ENCODE measurements at regions not wholly inside any gene's neighbourhood (a gene's known extent, or its start where the extent isn't known, plus 50 kb on each side); places are given as distances from the start of the nearest gene placed in this dataset.

GRCh38 chr4:114481856-114482255 lies 116.8 kb upstream of the UGT8 start:
- no peak overlapping the region for H3K9ac ChIP-seq (ENCODE audit: low read depth, low read length)
- no peaks in the 10 kb centered on the region for H3K36me3 ChIP-seq (ENCODE audit: insufficient read depth, low read length)
- H3K4me1 ChIP-seq (ENCODE audit: insufficient read depth, low read length): peaks cover under 1% of the 10 kb centered on the region; the same call in 1 of the 2 replicates
- peaks cover 5% of the 10 kb centered on the region; the same call in 1 of the 2 replicates for H3K9me3 ChIP-seq (ENCODE audit: control insufficient read depth, insufficient read depth, low read length)

DNA sequence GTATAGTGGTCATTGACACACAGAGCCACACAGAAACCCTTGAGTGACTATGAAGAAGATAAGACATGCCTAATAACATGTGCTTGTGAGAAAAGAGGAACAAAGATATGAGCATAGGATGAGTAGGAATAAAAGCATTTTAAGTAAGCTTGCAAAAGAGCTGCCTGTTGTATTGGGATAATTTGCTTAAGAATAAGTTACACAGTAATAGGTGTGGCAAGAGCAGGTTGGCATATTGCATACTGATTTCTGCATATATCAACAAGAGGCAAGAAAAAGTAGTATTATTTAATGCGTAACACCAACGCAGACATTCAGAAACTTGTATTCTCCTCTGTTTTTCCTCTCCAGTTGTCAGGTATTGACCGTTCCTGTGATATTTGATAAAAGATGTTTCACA lies 111.5 kb upstream of the UGT8 start:
- Histone ChIP-seq H3K36me3 (ENCODE audit: insufficient read depth, low read length) (no peaks in the 10 kb centered on the region), H3K9ac (ENCODE audit: low read depth, low read length) (no peak overlapping the region), H3K4me1 (ENCODE audit: insufficient read depth, low read length) (peaks cover 5% of the 10 kb centered on the region; the same call in 1 of the 2 replicates), H3K9me3 (ENCODE audit: control insufficient read depth, insufficient read depth, low read length) (0 out of 2 replicates have a peak, but pooled peaks cover 2% of the 10 kb centered on the region)

DNA sequence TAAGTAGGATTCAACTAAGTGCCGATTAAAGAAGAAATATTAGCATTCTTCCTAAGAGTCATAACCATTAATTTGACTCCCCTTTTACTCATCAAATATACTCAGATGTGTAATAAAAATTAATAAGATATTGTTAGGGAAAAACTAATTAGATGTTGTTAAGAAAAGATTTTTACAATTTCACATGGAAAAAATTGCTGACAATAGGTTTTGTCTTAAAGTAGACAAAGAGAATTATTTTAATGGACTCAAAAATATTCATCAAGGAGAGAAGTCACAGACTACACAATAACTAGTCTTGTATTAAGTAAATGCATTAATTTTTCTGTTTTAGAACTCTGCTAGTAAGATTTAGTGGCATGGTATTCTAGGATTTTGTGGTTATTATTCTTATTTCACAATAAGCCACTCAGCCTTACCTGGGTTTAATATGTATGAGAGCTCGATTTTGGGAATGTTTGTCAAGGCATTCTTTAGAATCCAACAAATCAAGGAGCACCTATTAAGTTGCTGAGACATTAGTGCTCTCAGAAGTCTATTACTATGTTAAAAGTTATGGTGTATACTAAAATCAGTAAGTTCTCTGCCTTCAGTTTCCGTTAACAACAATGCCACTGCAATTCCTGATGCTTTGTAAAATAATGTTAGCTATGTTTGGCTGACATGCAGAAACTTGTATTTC lies 110.2 kb upstream of the UGT8 start:
- Histone ChIP-seq H3K9ac (ENCODE audit: low read depth, low read length) (no peak overlapping the region), H3K36me3 (ENCODE audit: insufficient read depth, low read length) (no peaks in the 10 kb centered on the region), H3K4me1 (ENCODE audit: insufficient read depth, low read length) (peaks cover 5% of the 10 kb centered on the region; the same call in 1 of the 2 replicates), H3K9me3 (ENCODE audit: control insufficient read depth, insufficient read depth, low read length) (peaks cover 4% of the 10 kb centered on the region; the same call in 1 of the 2 replicates)

DNA sequence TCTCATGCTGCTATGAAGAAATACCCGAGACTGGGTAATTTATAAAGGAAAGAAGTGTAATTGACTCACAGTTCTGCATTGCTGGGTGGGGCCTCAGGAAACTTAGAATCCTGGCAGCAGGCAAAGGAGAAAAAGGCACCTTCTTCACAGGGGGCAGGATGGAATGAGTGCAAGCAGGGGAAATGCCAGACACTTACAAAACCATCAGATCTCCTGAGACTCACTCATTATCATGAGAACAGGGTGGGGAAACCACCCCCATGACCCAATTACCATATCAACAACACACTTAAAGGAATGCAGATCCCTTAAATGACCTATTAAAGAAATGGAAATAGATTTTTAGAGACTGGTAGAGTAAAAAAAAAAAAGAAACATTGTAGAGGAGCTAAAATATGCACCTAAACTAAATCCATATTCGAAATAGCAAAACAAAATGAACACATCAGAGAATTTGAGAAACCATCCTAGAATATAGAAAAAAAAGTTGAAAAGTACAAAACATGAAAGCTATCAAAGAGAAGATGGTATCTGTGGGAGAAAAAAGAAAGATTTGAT lies 104.3 kb upstream of the UGT8 start:
- Histone ChIP-seq H3K9ac (ENCODE audit: low read depth, low read length) (no peak overlapping the region), H3K9me3 (ENCODE audit: control insufficient read depth, insufficient read depth, low read length) (peaks cover 8% of the 10 kb centered on the region; the same call in 1 of the 2 replicates), H3K36me3 (ENCODE audit: insufficient read depth, low read length) (no peaks in the 10 kb centered on the region), H3K4me1 (ENCODE audit: insufficient read depth, low read length) (peaks cover 3% of the 10 kb centered on the region; the same call in 1 of the 2 replicates)

DNA sequence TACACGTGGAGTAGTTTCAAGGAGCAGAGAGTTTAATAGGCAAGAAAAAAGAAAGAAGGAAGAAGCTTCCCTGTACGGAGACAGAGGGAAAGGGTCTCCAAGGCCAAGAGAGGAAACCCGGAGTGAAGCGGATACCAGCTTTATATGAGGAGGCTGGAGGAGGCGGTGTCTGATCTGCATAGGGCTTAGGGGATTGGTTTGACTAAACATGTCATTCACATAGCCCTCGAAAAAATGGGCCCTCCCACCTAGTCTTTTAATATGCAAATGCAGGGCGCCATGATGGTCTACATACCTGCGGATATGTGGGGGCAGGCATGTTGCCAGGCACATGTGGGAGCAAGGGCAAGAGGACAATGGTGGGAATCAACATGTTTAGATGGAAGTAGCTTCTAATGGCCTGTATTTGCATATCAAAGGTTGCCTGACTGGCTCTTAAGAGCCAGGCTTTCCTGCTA lies 103.1 kb upstream of the UGT8 start:
- no peaks in the 10 kb centered on the region for H3K36me3 ChIP-seq (ENCODE audit: insufficient read depth, low read length)
- H3K4me1 ChIP-seq (ENCODE audit: insufficient read depth, low read length): peaks cover 3% of the 10 kb centered on the region; the same call in 1 of the 2 replicates
- H3K9ac ChIP-seq (ENCODE audit: low read depth, low read length): no peak overlapping the region; the same call in 1 of the 2 replicates
- H3K9me3 ChIP-seq (ENCODE audit: control insufficient read depth, insufficient read depth, low read length): peaks cover 8% of the 10 kb centered on the region; the same call in 1 of the 2 replicates

GRCh38 chr4:114497116-114497515 lies 101.5 kb upstream of the UGT8 start:
- Histone ChIP-seq H3K4me1 (ENCODE audit: insufficient read depth, low read length) (peaks cover 11% of the 10 kb centered on the region), H3K9me3 (ENCODE audit: control insufficient read depth, insufficient read depth, low read length) (peaks cover 6% of the 10 kb centered on the region; the same call in 1 of the 2 replicates), H3K9ac (ENCODE audit: low read depth, low read length) (no peak overlapping the region), H3K36me3 (ENCODE audit: insufficient read depth, low read length) (no peaks in the 10 kb centered on the region)

DNA sequence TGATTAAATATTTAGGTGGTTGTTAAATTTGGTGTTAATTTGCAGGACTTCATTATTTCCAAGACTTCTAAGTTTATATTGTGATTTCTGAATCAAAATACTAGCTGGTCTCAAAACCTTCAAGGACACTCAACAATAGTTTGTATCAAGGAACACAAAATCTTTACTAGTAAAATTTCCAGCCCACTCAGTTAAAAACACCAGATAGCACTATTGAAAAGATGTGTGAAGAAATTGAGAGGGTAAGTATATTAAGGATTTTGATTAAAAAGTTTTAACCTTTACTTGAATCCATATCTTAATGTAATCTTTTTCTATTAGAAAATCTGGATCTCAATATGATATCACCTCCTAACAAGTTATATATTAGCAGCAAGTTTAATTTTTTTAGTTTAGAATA lies 89.3 kb upstream of the UGT8 start:
- peaks cover 5% of the 10 kb centered on the region; the same call in 1 of the 2 replicates for H3K4me1 ChIP-seq (ENCODE audit: insufficient read depth, low read length)
- no peaks in the 10 kb centered on the region; the same call in 1 of the 2 replicates for H3K9me3 ChIP-seq (ENCODE audit: control insufficient read depth, insufficient read depth, low read length)
- H3K36me3 ChIP-seq (ENCODE audit: insufficient read depth, low read length): no peaks in the 10 kb centered on the region
- no peak overlapping the region for H3K9ac ChIP-seq (ENCODE audit: low read depth, low read length)

GRCh38 chr4:114512595-114513295 lies 85.9 kb upstream of the UGT8 start:
- no peaks in the 10 kb centered on the region; the same call in 1 of the 2 replicates for H3K9me3 ChIP-seq (ENCODE audit: control insufficient read depth, insufficient read depth, low read length)
- H3K4me1 ChIP-seq (ENCODE audit: insufficient read depth, low read length): peaks cover 5% of the 10 kb centered on the region; the same call in 1 of the 2 replicates
- H3K36me3 ChIP-seq (ENCODE audit: insufficient read depth, low read length): no peaks in the 10 kb centered on the region
- H3K9ac ChIP-seq (ENCODE audit: low read depth, low read length): no peak overlapping the region

GRCh38 chr4:114519368-114519767 lies 79.2 kb upstream of the UGT8 start:
- no peaks in the 10 kb centered on the region; the same call in 1 of the 2 replicates for H3K9me3 ChIP-seq (ENCODE audit: control insufficient read depth, insufficient read depth, low read length)
- no peaks in the 10 kb centered on the region for H3K4me1 ChIP-seq (ENCODE audit: insufficient read depth, low read length)
- no peaks in the 10 kb centered on the region for H3K36me3 ChIP-seq (ENCODE audit: insufficient read depth, low read length)
- no peak overlapping the region for H3K9ac ChIP-seq (ENCODE audit: low read depth, low read length)

DNA sequence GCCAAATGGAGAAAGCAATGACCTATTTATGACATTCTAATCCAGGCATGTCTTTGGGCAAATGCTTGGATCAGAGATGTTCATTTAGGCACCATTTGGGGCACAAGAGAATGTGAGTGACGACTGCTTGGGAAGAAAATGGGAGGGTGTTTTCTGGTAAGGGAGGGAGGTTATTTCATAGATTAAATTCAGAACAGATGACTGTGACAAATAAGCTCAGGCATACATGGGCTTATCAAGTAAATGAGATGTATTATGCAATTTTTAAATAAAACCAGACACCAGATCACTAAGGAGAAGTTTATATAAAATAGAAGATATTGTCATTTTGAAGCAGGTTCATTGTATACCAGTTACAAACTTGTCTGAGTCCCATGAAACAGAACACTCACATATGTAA lies 71.4 kb upstream of the UGT8 start:
- H3K9me3 ChIP-seq (ENCODE audit: control insufficient read depth, insufficient read depth, low read length): no peaks in the 10 kb centered on the region
- no peaks in the 10 kb centered on the region for H3K4me1 ChIP-seq (ENCODE audit: insufficient read depth, low read length)
- no peaks in the 10 kb centered on the region for H3K36me3 ChIP-seq (ENCODE audit: insufficient read depth, low read length)
- no peak overlapping the region for H3K9ac ChIP-seq (ENCODE audit: low read depth, low read length)

DNA sequence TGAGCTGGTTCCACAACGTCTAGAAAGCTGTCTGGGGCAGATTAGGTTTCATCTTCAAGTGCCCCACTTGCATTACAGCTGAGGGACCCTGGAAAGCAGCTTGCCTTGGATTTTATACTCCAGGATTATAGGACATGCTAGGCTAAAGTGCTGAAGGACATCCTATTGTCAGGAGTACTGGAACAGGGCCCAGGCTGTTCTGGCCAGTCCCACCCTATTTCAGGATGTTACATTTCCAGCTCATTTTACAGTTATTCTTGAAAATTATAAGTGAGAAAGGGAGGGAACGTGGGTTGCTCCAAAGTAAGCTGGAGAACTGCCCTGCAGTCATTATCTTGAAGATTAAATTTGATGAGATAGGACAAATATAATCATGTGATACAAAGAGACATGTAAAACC lies 71.0 kb upstream of the UGT8 start:
- H3K9ac ChIP-seq (ENCODE audit: low read depth, low read length): no peak overlapping the region

GRCh38 chr4:114535725-114536124 lies 62.9 kb upstream of the UGT8 start:
- no peaks in the 10 kb centered on the region for H3K9me3 ChIP-seq (ENCODE audit: control insufficient read depth, insufficient read depth, low read length)
- H3K4me1 ChIP-seq (ENCODE audit: insufficient read depth, low read length): no peaks in the 10 kb centered on the region
- no peaks in the 10 kb centered on the region for H3K36me3 ChIP-seq (ENCODE audit: insufficient read depth, low read length)
- H3K9ac ChIP-seq (ENCODE audit: low read depth, low read length): no peak overlapping the region

More for the DNA sequence above, 71.0 kb upstream of the UGT8 start:
- Histone ChIP-seq H3K4me1 (ENCODE audit: insufficient read depth, low read length) (no peaks in the 10 kb centered on the region), H3K36me3 (ENCODE audit: insufficient read depth, low read length) (no peaks in the 10 kb centered on the region), H3K9me3 (ENCODE audit: control insufficient read depth, insufficient read depth, low read length) (no peaks in the 10 kb centered on the region)

- Histone ChIP-seq H3K9ac (ENCODE audit: low read depth, low read length) (no peak overlapping the region), H3K9me3 (ENCODE audit: control insufficient read depth, insufficient read depth, low read length) (no peaks in the 10 kb centered on the region), H3K36me3 (ENCODE audit: insufficient read depth, low read length) (no peaks in the 10 kb centered on the region), H3K4me1 (ENCODE audit: insufficient read depth, low read length) (no peaks in the 10 kb centered on the region)
Measured at GRCh38 chr4:114537352-114537751, 61.3 kb upstream of the UGT8 start.

- H3K36me3 ChIP-seq (ENCODE audit: insufficient read depth, low read length): no peaks in the 10 kb centered on the region
Measured at GRCh38 chr4:114538012-114538617, 60.5 kb upstream of the UGT8 start.

More at GRCh38 chr4:114538012-114538617, 60.5 kb upstream of the UGT8 start:
- no peak overlapping the region for H3K9ac ChIP-seq (ENCODE audit: low read depth, low read length)
- H3K4me1 ChIP-seq (ENCODE audit: insufficient read depth, low read length): no peaks in the 10 kb centered on the region
- no peaks in the 10 kb centered on the region for H3K9me3 ChIP-seq (ENCODE audit: control insufficient read depth, insufficient read depth, low read length)

Measured in ES-I3 (cell line).